H9 (cell line): ENCODE measurements at regions not wholly inside any gene's neighbourhood (a gene's known extent, or its start where the extent isn't known, plus 50 kb on each side); places are given as distances from the start of the nearest gene placed in this dataset.

Source experiments
- DNase-seq: peaks from one replicate; pipeline ENCODE4 v3.0.0-alpha.2; 2017
- H2AFZ ChIP-seq: one replicate; pipeline ENCODE4 v1.6.1; 2013; ENCODE audit warnings: mild to moderate bottlenecking, low read length, control low read depth, moderate library complexity
- H2AK5ac ChIP-seq: 2 replicates; pipeline ENCODE4 v1.6.1; 2013; ENCODE audit warnings: low read length, control low read depth, mixed read lengths; ENCODE audit not compliant: insufficient read length
- H2BK120ac ChIP-seq: one replicate; pipeline ENCODE4 v1.6.1; 2013; ENCODE audit warnings: low read depth, mild to moderate bottlenecking, low read length, control low read depth, inconsistent platforms; ENCODE audit not compliant: poor library complexity, severe bottlenecking
- H2BK12ac ChIP-seq: 2 replicates; pipeline ENCODE4 v1.6.1; 2013; ENCODE audit warnings: low read length, control low read depth, mixed read lengths, low read depth; ENCODE audit not compliant: insufficient read length
- H2BK15ac ChIP-seq: 2 replicates; pipeline ENCODE4 v1.6.1; 2013; ENCODE audit warnings: low read depth, low read length, control low read depth
- H2BK20ac ChIP-seq: one replicate; pipeline ENCODE4 v1.6.1; 2013; ENCODE audit warnings: low read depth, mild to moderate bottlenecking, low read length, control low read depth, inconsistent platforms; ENCODE audit not compliant: poor library complexity, severe bottlenecking
- H2BK5ac ChIP-seq: 2 replicates; pipeline ENCODE4 v1.6.1; 2013; ENCODE audit warnings: low read length, control low read depth, mixed read lengths; ENCODE audit not compliant: insufficient read length
- H3K14ac ChIP-seq: 2 replicates; pipeline ENCODE4 v1.6.1; 2013; ENCODE audit warnings: low read length, control low read depth; ENCODE audit not compliant: insufficient read depth
- H3K18ac ChIP-seq: 2 replicates; pipeline ENCODE4 v1.6.1; 2013; ENCODE audit warnings: low read depth, mild to moderate bottlenecking, mixed read lengths, low read length, control low read depth; ENCODE audit not compliant: insufficient read length
- H3K23ac ChIP-seq: 2 replicates; pipeline ENCODE4 v1.6.1; 2013; ENCODE audit warnings: low read length, control low read depth, mixed read lengths, low read depth; ENCODE audit not compliant: insufficient read length
- H3K23me2 ChIP-seq: 2 replicates; pipeline ENCODE4 v1.6.1; 2013; ENCODE audit warnings: low read depth, mild to moderate bottlenecking, mixed read lengths, low read length, control low read depth; ENCODE audit not compliant: insufficient read length, poor library complexity, severe bottlenecking
- H3K27ac ChIP-seq: 2 replicates; pipeline ENCODE4 v1.5.1; 2013; ENCODE audit warnings: low read length, control low read depth, mixed read lengths, low read depth; ENCODE audit not compliant: insufficient read length
- H3K27me3 ChIP-seq: 2 replicates; pipeline ENCODE4 v1.6.1; 2013; ENCODE audit warnings: low read length, control low read depth, inconsistent platforms; ENCODE audit not compliant: insufficient read depth
- H3K4ac ChIP-seq: 2 replicates; pipeline ENCODE4 v1.6.1; 2013; ENCODE audit warnings: low read depth, mild to moderate bottlenecking, control low read depth, inconsistent platforms, low read length, moderate library complexity
- H3K4me1 ChIP-seq: 2 replicates; pipeline ENCODE4 v1.6.1; 2013; ENCODE audit warnings: low read length, control low read depth, inconsistent platforms; ENCODE audit not compliant: insufficient read depth
- H3K4me2 ChIP-seq: 2 replicates; pipeline ENCODE4 v1.6.1; 2013; ENCODE audit warnings: low read length, control low read depth, mixed read lengths; ENCODE audit not compliant: insufficient read length, insufficient read depth
- H3K56ac ChIP-seq: 2 replicates; pipeline ENCODE4 v1.6.1; 2013; ENCODE audit warnings: low read depth, mild to moderate bottlenecking, mixed read lengths, low read length, control low read depth; ENCODE audit not compliant: insufficient read length
- H3K79me1 ChIP-seq: 2 replicates; pipeline ENCODE4 v1.6.1; 2013; ENCODE audit warnings: low read depth, mild to moderate bottlenecking, moderate library complexity, low read length, control low read depth, inconsistent platforms; ENCODE audit not compliant: insufficient read depth, poor library complexity, severe bottlenecking
- H3K79me2 ChIP-seq: 2 replicates; pipeline ENCODE4 v1.6.1; 2013; ENCODE audit warnings: low read length, control low read depth, inconsistent platforms; ENCODE audit not compliant: insufficient read depth
- H3K9ac ChIP-seq: 2 replicates; pipeline ENCODE4 v1.6.1; 2013; ENCODE audit warnings: low read length, control low read depth, mixed read lengths; ENCODE audit not compliant: insufficient read length; ENCODE audit errors: extremely low read depth
- H3K9me3 ChIP-seq: one replicate; pipeline ENCODE4 v1.6.1; 2013; ENCODE audit warnings: low read depth, low read length, inconsistent platforms; ENCODE audit not compliant: control insufficient read depth
- H3T11ph ChIP-seq: one replicate; pipeline ENCODE4 v1.6.1; 2013; ENCODE audit warnings: mild to moderate bottlenecking, low read length, control low read depth, inconsistent platforms
- H4K20me1 ChIP-seq: one replicate; pipeline ENCODE4 v1.6.1; 2013; ENCODE audit not compliant: control insufficient read depth, insufficient read length, insufficient read depth
- H4K5ac ChIP-seq: 2 replicates; pipeline ENCODE4 v1.6.1; 2013; ENCODE audit warnings: low read depth, mild to moderate bottlenecking, mixed read lengths, low read length, control low read depth; ENCODE audit not compliant: insufficient read length
- H4K8ac ChIP-seq: replicated peaks from 2 replicates; pipeline ENCODE4 v1.6.1; 2013; ENCODE audit warnings: low read length, control low read depth, mixed read lengths, low read depth; ENCODE audit not compliant: insufficient read length
- H4K91ac ChIP-seq: 2 replicates; pipeline ENCODE4 v1.6.1; 2013; ENCODE audit warnings: low read depth, mild to moderate bottlenecking, moderate library complexity, mixed read lengths, low read length, control low read depth; ENCODE audit not compliant: insufficient read length
- H3K27ac Mint-ChIP-seq, 3 experiments: 2 replicates in 2 of 3; 3 replicates in 1 of 3; pipeline ENCODE4 v1.8.0; 2020 to 2021; ENCODE audit warnings: mixed read lengths in 3 of 3, mild to moderate bottlenecking in 1 of 3, moderate library complexity in 1 of 3
- H3K27me3 Mint-ChIP-seq: 2 replicates; pipeline ENCODE4 v1.8.0; 2021; ENCODE audit warnings: low read depth, mild to moderate bottlenecking, moderate library complexity, mixed read lengths
- H3K36me3 Mint-ChIP-seq, 3 experiments: 2 replicates in 2 of 3; 3 replicates in 1 of 3; pipeline ENCODE4 v1.8.0; 2020 to 2021; ENCODE audit warnings: low read depth in 3 of 3, mixed read lengths in 3 of 3; ENCODE audit not compliant: insufficient read depth in 1 of 3
- H3K4me1 Mint-ChIP-seq, 2 experiments: 2 replicates each; pipeline ENCODE4 v1.8.0; 2020; ENCODE audit warnings: mixed read lengths in 2 of 2
- H3K4me3 Mint-ChIP-seq, 2 experiments: 2 replicates in 1 of 2; 3 replicates in 1 of 2; pipeline ENCODE4 v1.8.0; 2020 to 2021; ENCODE audit warnings: mild to moderate bottlenecking in 2 of 2, mixed read lengths in 2 of 2, moderate library complexity in 1 of 2
- H3K9me3 Mint-ChIP-seq, 2 experiments: 2 replicates in 1 of 2; 3 replicates in 1 of 2; pipeline ENCODE4 v1.8.0; 2020; ENCODE audit warnings: mild to moderate bottlenecking in 2 of 2, mixed read lengths in 2 of 2, moderate library complexity in 1 of 2
- CTCF ChIP-seq: fragments of 200-600 bp; sonication (generic); conservative IDR thresholded peaks from 3 replicates; pipeline ENCODE4 v1.8.0; 2021; ENCODE audit warnings: antibody characterized with exemption, mild to moderate bottlenecking
- WGBS: extraction: QIAGEN DNeasy Blood & Tissue Kit; methylation state at CpG from one replicate; pipeline ENCODE4 v1.1.7; 2013; ENCODE audit warnings: missing lambda C conversion rate, low lambda C conversion rate, mixed read lengths; ENCODE audit not compliant: insufficient read length; ENCODE audit errors: extremely low coverage; 5-methylcytosine and 5-hydroxymethylcytosine counted together

- Histone ChIP-seq H3K79me2 (no peaks in the 10 kb centered on the region), H3K4ac (no peak overlapping the region), H4K20me1 (no peaks in the 10 kb centered on the region), H2BK120ac (no peak overlapping the region), H3K4me1 (no peaks in the 10 kb centered on the region), H2BK5ac (no peak overlapping the region), H3K14ac (no peak overlapping the region), H3K4me2 (no peak overlapping the region), H3K56ac (no peak overlapping the region), H3K23me2 (no peaks in the 10 kb centered on the region), H3K27me3 (no peaks in the 10 kb centered on the region), H4K5ac (no peak overlapping the region), H3K27ac (no peak overlapping the region), H2BK15ac (no peak overlapping the region), H3T11ph (no peak overlapping the region), H2BK12ac (no peak overlapping the region), H4K91ac (no peak overlapping the region), H3K23ac (no peak overlapping the region), H3K18ac (no peak overlapping the region), H2AK5ac (no peak overlapping the region), H3K79me1 (no peaks in the 10 kb centered on the region), H2AFZ (no peak overlapping the region), H3K9me3 (no peaks in the 10 kb centered on the region), H3K9ac (no peak overlapping the region), H2BK20ac (no peak overlapping the region), H4K8ac (no peak overlapping the region)
- WGBS: no CpG with 5 or more reads among the region's 2 CpGs
- DNase-seq: no peak
- H3K36me3 Mint-ChIP-seq: no peaks in the 10 kb centered on the region
- no peak overlapping the region for H3K4me3 Mint-ChIP-seq
- H3K9me3 Mint-ChIP-seq: no peaks in the 10 kb centered on the region
- H3K27ac Mint-ChIP-seq: no peak overlapping the region
- no peaks in the 10 kb centered on the region for H3K4me1 Mint-ChIP-seq
- no peak for TF ChIP-seq CTCF
- H3K27me3 Mint-ChIP-seq: no peaks in the 10 kb centered on the region
Measured at GRCh38 chr6:133632206-133632605, 256.7 kb upstream of the TCF21 start.
